ENCODE measurements at regions not wholly inside any gene's neighbourhood (a gene's known extent, or its start where the extent isn't known, plus 50 kb on each side); places are given as distances from the start of the nearest gene placed in this dataset.

GRCh38 chr4:20412072-20412471, 160.4 kb downstream of the SLIT2 start:
- no peak for DNase-seq

DNA sequence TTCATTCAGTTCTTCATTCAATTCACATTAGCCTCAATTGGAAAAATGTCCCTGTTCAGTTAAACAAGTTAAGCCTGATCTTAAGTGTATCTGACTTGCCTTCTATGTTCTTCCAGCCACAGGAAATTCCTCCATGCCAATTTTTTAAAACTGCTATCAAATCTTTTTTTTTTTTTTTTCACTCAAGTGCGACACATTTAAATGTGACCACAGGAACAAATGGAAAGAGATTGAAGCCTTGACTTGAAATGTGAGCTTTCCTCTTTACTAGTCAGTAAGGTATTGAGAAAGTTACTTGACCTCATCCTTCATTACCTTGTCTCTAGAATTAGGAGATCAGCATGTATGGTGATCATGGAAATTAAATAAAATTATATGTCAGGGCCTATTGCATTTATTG, 165.1 kb downstream of the SLIT2 start:
- no peak for DNase-seq

GRCh38 chr4:20418861-20419451, 167.3 kb downstream of the SLIT2 start:
- DNase-seq, result no peak

GRCh38 chr4:20420916-20421602, 169.4 kb downstream of the SLIT2 start:
- DNase-seq, result no peak

- DNase-seq, result no peak
Observed at GRCh38 chr4:20421603-20421985, 169.9 kb downstream of the SLIT2 start.

DNA sequence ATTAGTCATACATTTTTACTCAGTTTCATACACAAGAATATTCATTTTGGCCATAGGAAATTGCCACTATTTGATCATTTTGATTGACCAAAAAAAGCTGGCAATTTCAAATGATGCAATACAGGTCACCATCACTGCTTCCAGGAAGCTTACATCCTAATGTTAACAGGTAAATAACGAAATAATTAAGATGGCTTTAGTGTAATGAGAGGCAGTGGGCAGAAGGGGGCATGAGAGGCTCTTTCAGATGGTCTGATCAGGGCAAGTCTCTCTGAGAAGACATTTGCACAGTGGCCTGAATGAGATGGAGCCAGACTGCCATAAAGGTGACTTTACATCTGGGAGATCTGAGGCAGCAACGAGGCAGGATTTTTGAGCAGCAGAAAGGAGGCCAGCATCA, 170.7 kb downstream of the SLIT2 start:
- DNase-seq, result peak; percentile 4

DNA sequence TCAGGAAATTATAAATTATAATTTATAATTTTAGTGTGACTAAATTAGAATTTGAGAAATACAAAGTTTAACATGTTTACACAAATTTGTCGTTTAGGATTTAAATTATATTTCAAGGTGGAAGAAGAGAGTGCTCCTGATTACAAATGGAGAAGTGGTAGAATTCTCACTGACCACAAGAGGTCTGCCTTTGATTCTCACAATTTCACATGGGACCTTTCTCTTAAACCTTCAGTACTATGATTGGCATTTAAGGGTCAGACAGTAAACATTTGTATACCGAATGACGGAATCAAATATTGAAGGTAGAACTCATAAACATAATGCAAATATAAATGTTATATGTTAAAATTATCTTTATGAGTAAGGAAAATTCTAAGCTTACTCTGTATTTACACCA, 171.7 kb downstream of the SLIT2 start:
- no peak for DNase-seq

- DNase-seq, result no peak
Observed at GRCh38 chr4:20426028-20426427, 174.3 kb downstream of the SLIT2 start.

GRCh38 chr4:20428436-20429160, 176.9 kb downstream of the SLIT2 start:
- no peak for DNase-seq

GRCh38 chr4:20430259-20430941, 178.7 kb downstream of the SLIT2 start:
- DNase-seq, result no peak

GRCh38 chr4:20431543-20431951, 179.8 kb downstream of the SLIT2 start:
- no peak for DNase-seq

- DNase-seq, result no peak
Observed at GRCh38 chr4:20432088-20432487, 180.4 kb downstream of the SLIT2 start.

- DNase-seq, result no peak
Observed at GRCh38 chr4:20433097-20433705, 181.5 kb downstream of the SLIT2 start.

GRCh38 chr4:20440170-20440569, 188.5 kb downstream of the SLIT2 start:
- DNase-seq, result no peak

- DNase-seq, result no peak
Observed at GRCh38 chr4:20443015-20443805, 191.5 kb downstream of the SLIT2 start.

GRCh38 chr4:20444599-20445337, 193.1 kb downstream of the SLIT2 start:
- DNase-seq, result no peak

GRCh38 chr4:20445933-20446723, 194.4 kb downstream of the SLIT2 start:
- DNase-seq, result no peak

DNA sequence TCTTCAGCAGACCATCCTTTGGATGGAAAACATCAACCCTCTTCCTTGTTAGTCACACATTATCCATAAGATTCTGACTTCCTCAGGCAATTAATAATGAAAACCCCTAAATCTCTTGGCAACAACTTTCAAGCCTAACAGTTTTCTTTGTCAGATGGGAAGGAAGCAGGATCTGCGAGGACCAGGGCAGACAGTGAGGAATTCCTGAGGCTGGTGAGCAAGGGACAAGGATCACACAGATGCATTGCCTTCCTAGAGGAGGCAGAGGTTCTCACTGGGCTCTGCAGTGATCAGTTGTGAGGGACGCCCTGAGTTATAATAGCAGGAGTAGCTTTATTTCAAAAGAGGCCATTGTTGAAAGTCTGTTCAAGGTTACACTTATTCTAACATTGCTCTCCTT, 195.4 kb downstream of the SLIT2 start:
- DNase-seq, result no peak

DNA sequence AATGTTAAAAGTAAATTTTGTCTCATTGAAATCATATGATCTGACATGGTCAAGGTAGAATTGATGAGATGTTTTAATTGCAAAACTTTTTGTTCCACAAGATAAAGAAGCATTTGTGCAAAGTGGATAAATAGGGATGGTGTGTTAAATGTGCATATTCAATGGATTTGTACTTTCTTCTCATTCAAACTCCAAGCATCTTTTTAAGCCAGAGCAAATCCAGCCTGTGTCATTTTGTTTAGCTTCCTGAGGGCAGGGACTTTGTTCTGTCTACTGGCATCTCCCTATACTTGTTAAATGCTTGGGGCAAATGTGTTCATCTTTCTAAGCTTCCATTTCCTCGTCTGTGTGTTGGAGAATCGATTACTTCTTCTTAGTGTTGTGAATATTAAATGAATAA, 200.3 kb downstream of the SLIT2 start:
- DNase-seq, result no peak

DNA sequence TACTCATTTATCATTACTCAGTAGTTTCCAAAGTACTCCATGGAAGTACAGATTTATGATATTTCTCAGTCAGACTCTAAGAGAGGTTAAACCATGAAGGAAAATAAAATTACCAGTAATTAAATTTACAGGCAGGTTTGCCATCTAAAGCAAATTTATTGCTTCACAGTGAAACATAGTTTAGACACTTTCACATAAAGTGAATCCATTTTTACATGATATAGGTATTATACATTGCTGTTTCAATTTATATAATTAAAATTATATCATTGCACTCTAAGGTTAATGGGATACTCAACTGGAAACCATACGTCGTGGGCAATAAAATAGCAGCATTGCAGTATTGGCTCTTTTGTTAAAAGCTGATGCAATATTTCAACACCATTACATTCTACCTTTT, 202.8 kb downstream of the SLIT2 start:
- DNase-seq, result no peak

DNA sequence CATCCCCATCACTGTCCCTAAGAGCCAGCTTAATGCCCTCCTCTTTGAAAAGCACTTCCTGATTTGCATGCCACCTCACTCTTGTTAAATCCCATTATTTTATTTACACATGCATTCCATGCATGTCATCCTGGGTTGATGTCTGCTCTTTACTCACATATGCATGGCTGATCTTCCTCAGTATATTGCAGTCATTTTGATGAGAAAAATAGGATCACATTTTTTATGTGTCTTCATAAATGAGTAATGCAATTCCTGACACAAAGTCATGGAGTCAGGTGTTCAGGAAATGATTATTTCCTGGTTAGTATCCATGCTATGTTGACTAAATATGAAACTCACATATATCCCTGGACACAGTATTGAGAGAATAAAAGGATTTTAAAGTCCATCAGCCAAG, 204.7 kb downstream of the SLIT2 start:
- no peak for DNase-seq
